ENCODE measurements at regions not wholly inside any gene's neighbourhood (a gene's known extent, or its start where the extent isn't known, plus 50 kb on each side); places are given as distances from the start of the nearest gene placed in this dataset.
"Not testable (repeated sequence)": the region's sequence is repeated elsewhere in the genome, so short reads cannot be mapped to it uniquely, and the experiment has no call there.

GRCh38 chr6:51182827-51183226, 364.2 kb downstream of the TFAP2B start:
- Mint-ChIP-seq H3K27me3 (no peaks in the 10 kb centered on the region), H3K4me1 (ENCODE audit: unreplicated experiment) (no peaks in the 10 kb centered on the region), H3K36me3 (no peaks in the 10 kb centered on the region), H3K27ac (no peak overlapping the region), H3K9me3 (no peaks in the 10 kb centered on the region), H3K4me3 (no peak overlapping the region)
- DNase-seq (ENCODE audit: extremely low spot score, unreplicated experiment), result no peak
- TF ChIP-seq, protein P1, sequence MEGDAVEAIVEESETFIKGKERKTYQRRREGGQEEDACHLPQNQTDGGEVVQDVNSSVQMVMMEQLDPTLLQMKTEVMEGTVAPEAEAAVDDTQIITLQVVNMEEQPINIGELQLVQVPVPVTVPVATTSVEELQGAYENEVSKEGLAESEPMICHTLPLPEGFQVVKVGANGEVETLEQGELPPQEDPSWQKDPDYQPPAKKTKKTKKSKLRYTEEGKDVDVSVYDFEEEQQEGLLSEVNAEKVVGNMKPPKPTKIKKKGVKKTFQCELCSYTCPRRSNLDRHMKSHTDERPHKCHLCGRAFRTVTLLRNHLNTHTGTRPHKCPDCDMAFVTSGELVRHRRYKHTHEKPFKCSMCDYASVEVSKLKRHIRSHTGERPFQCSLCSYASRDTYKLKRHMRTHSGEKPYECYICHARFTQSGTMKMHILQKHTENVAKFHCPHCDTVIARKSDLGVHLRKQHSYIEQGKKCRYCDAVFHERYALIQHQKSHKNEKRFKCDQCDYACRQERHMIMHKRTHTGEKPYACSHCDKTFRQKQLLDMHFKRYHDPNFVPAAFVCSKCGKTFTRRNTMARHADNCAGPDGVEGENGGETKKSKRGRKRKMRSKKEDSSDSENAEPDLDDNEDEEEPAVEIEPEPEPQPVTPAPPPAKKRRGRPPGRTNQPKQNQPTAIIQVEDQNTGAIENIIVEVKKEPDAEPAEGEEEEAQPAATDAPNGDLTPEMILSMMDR (conservative IDR thresholded peaks at IDR 0.05), result no peak

DNA sequence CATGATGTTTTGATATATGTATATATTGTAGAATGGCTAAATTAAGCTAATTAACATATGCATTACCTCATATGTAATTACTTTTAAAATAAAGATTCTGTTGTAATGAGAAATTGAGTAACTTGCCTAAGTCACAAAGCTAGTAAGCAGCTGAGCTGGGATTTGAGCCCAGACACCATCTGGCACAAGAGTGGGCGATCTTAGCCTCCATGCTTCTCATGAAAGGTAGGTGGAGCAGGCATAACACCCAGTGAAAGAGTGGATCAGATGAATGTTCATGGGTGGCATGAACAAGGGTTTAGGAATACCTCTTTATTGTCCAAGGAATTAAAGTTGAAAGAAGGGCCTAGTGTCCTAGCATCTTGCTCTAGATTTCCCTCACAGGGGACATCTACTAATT, 365.4 kb downstream of the TFAP2B start:
- no peaks in the 10 kb centered on the region for H3K4me1 Mint-ChIP-seq (ENCODE audit: unreplicated experiment)
- TF ChIP-seq, protein P1 (conservative IDR thresholded peaks at IDR 0.05), result no peak
- H3K4me3 Mint-ChIP-seq, result no peak overlapping the region
- H3K36me3 Mint-ChIP-seq, result no peaks in the 10 kb centered on the region
- no peak overlapping the region for H3K27ac Mint-ChIP-seq
- no peak for DNase-seq (ENCODE audit: extremely low spot score, unreplicated experiment)
- no peaks in the 10 kb centered on the region for H3K9me3 Mint-ChIP-seq
- H3K27me3 Mint-ChIP-seq, result no peaks in the 10 kb centered on the region

DNA sequence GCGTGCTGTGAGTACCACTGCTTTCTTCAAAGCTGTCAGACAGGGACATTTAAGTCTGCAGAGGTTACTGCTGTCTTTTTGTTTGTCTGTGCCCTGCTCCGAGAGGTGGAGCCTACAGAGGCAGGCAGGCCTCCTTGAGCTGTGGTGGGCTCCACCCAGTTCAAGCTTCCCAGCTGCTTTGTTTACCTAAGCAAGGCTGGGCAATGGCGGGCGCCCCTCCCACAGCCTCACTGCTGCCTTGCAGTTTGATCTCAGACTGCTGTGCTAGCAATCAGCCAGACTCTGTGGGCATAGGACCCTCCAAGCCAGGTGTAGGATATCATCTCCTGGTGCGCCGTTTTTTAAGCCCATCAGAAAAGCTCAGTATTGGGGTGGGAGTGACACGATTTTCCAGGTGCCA, 374.5 kb downstream of the TFAP2B start:
- not testable (repeated sequence) for H3K27ac Mint-ChIP-seq; H3K36me3 Mint-ChIP-seq; H3K4me3 Mint-ChIP-seq; H3K4me1 Mint-ChIP-seq (ENCODE audit: unreplicated experiment); H3K9me3 Mint-ChIP-seq; H3K27me3 Mint-ChIP-seq; DNase-seq (ENCODE audit: extremely low spot score, unreplicated experiment)

GRCh38 chr6:51199105-51199552, 380.5 kb downstream of the TFAP2B start:
- Mint-ChIP-seq H3K36me3 (no peaks in the 10 kb centered on the region), H3K9me3 (no peaks in the 10 kb centered on the region), H3K4me3 (no peak overlapping the region), H3K4me1 (ENCODE audit: unreplicated experiment) (no peaks in the 10 kb centered on the region), H3K27me3 (no peaks in the 10 kb centered on the region), H3K27ac (no peak overlapping the region)
- TF ChIP-seq, protein P1 (conservative IDR thresholded peaks at IDR 0.05), result no peak
- DNase-seq (ENCODE audit: extremely low spot score, unreplicated experiment), result no peak

- Mint-ChIP-seq H3K36me3 (no peaks in the 10 kb centered on the region), H3K4me1 (ENCODE audit: unreplicated experiment) (no peaks in the 10 kb centered on the region), H3K4me3 (no peak overlapping the region), H3K27me3 (no peaks in the 10 kb centered on the region), H3K27ac (no peak overlapping the region), H3K9me3 (no peaks in the 10 kb centered on the region)
- TF ChIP-seq, protein P1 (conservative IDR thresholded peaks at IDR 0.05), result no peak
- DNase-seq (ENCODE audit: extremely low spot score, unreplicated experiment), result no peak
Observed at GRCh38 chr6:51199733-51200260, 381.1 kb downstream of the TFAP2B start.

GRCh38 chr6:51200676-51201075, 382.0 kb downstream of the TFAP2B start:
- no peak for DNase-seq (ENCODE audit: extremely low spot score, unreplicated experiment)
- no peaks in the 10 kb centered on the region for H3K9me3 Mint-ChIP-seq
- TF ChIP-seq, protein P1 (conservative IDR thresholded peaks at IDR 0.05), result no peak
- H3K27me3 Mint-ChIP-seq, result no peaks in the 10 kb centered on the region
- no peak overlapping the region for H3K4me3 Mint-ChIP-seq
- no peak overlapping the region for H3K27ac Mint-ChIP-seq
- H3K36me3 Mint-ChIP-seq, result no peaks in the 10 kb centered on the region
- H3K4me1 Mint-ChIP-seq (ENCODE audit: unreplicated experiment), result no peaks in the 10 kb centered on the region

DNA sequence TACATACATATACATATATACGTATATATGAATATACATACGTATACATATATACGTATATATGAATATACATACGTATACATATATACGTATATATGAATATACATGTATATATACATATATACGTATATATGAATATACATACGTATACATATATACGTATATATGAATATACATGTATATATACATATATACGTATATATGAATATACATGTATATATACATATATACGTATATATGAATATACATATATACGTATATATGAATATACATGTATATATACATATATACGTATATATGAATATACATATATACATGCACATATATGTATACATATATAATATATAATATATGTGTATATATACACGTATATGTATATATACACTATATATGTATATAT, 384.0 kb downstream of the TFAP2B start:
- not testable (repeated sequence) for H3K4me1 Mint-ChIP-seq (ENCODE audit: unreplicated experiment); H3K27ac Mint-ChIP-seq; H3K27me3 Mint-ChIP-seq; DNase-seq (ENCODE audit: extremely low spot score, unreplicated experiment); H3K9me3 Mint-ChIP-seq; H3K36me3 Mint-ChIP-seq; H3K4me3 Mint-ChIP-seq
